Loucy (cell line): ENCODE measurements at regions not wholly inside any gene's neighbourhood (a gene's known extent, or its start where the extent isn't known, plus 50 kb on each side); places are given as distances from the start of the nearest gene placed in this dataset.

Source experiments
- H2AFZ ChIP-seq: fragments of 200-600 bp; sonication (generic); 2 replicates; pipeline ENCODE4 v1.6.0; 2016; ENCODE audit warnings: antibody characterized with exemption, mild to moderate bottlenecking, low read length, moderate library complexity
- H3F3A ChIP-seq: fragments of 200-600 bp; 2 replicates; pipeline ENCODE4 v1.6.0; 2016; ENCODE audit warnings: antibody characterized with exemption, low read depth, mild to moderate bottlenecking
- H3K27me3 ChIP-seq: fragments of 200-600 bp; sonication (generic); 2 replicates; pipeline ENCODE4 v1.6.1; 2014; ENCODE audit warnings: low read length, mild to moderate bottlenecking; ENCODE audit not compliant: insufficient read depth, poor library complexity, severe bottlenecking
- H3K36me3 ChIP-seq: fragments of 200-600 bp; sonication (generic); 2 replicates; pipeline ENCODE4 v1.6.1; 2016; ENCODE audit warnings: low read length; ENCODE audit not compliant: insufficient read depth
- H3K4me1 ChIP-seq: fragments of 200-600 bp; sonication (generic); 2 replicates; pipeline ENCODE4 v1.5.1; 2014; ENCODE audit warnings: low read length, mild to moderate bottlenecking; ENCODE audit not compliant: insufficient read depth, poor library complexity, severe bottlenecking
- H3K4me2 ChIP-seq: fragments of 200-600 bp; sonication (generic); 2 replicates; pipeline ENCODE4 v1.6.0; 2014; ENCODE audit warnings: antibody characterized with exemption, low read length, low read depth, mild to moderate bottlenecking; ENCODE audit not compliant: poor library complexity, severe bottlenecking
- H3K4me3 ChIP-seq: fragments of 200-600 bp; sonication (generic); 2 replicates; pipeline ENCODE4 v1.5.1; 2014; ENCODE audit warnings: low read length, mild to moderate bottlenecking, mixed read lengths; ENCODE audit not compliant: poor library complexity, severe bottlenecking
- H3K79me2 ChIP-seq: fragments of 200-600 bp; sonication (generic); 2 replicates; pipeline ENCODE4 v1.6.1; 2014; ENCODE audit warnings: low read length; ENCODE audit not compliant: insufficient read depth
- H3K9ac ChIP-seq: fragments of 200-600 bp; sonication (generic); 2 replicates; pipeline ENCODE4 v1.6.0; 2014; ENCODE audit warnings: mild to moderate bottlenecking, low read depth, low read length, moderate library complexity; ENCODE audit not compliant: poor library complexity, severe bottlenecking
- H3K9me2 ChIP-seq: fragments of 200-600 bp; sonication (generic); replicated peaks from 2 replicates; pipeline ENCODE4 v1.6.1; 2016; ENCODE audit warnings: low read depth, low read length, mixed read lengths
- H3K9me3 ChIP-seq: fragments of 200-600 bp; sonication (generic); 2 replicates; pipeline ENCODE4 v1.6.1; 2014; ENCODE audit warnings: mild to moderate bottlenecking, antibody characterized with exemption, low read length, low read depth; ENCODE audit not compliant: insufficient read depth
- H4K20me1 ChIP-seq: fragments of 200-600 bp; sonication (generic); 2 replicates; pipeline ENCODE4 v1.6.0; 2014; ENCODE audit warnings: antibody characterized with exemption, low read length, mild to moderate bottlenecking; ENCODE audit not compliant: insufficient read depth, poor library complexity, severe bottlenecking
- CTCF ChIP-seq: fragments of 200-600 bp; sonication (generic); conservative IDR thresholded peaks from 2 replicates; pipeline ENCODE4 v1.5.1; 2014; ENCODE audit warnings: mild to moderate bottlenecking, antibody characterized with exemption, low read length
- EZH2phosphoT487 ChIP-seq: fragments of 200-600 bp; IDR thresholded peaks from 2 replicates; pipeline ENCODE4 v1.6.1; 2018; ENCODE audit warnings: antibody characterized with exemption, mild to moderate bottlenecking, moderate library complexity, borderline replicate concordance

- Histone ChIP-seq H4K20me1 (no peaks in the 10 kb centered on the region), H2AFZ (no peak overlapping the region), H3K36me3 (no peaks in the 10 kb centered on the region), H3F3A (no peaks in the 10 kb centered on the region), H3K9ac (no peak overlapping the region), H3K4me1 (no peaks in the 10 kb centered on the region), H3K79me2 (no peaks in the 10 kb centered on the region), H3K4me2 (no peak overlapping the region), H3K9me2 (no peaks in the 10 kb centered on the region), H3K4me3 (no peak overlapping the region), H3K27me3 (no peaks in the 10 kb centered on the region), H3K9me3 (no peaks in the 10 kb centered on the region)
- TF ChIP-seq EZH2phosphoT487 (no peak), CTCF (no peak)
Observed at GRCh38 chr6:114718186-114718585, 375.4 kb upstream of the HS3ST5 start.

- H3K27me3 ChIP-seq: no peaks in the 10 kb centered on the region
- H3K9me2 ChIP-seq: no peaks in the 10 kb centered on the region
- no peak for TF ChIP-seq CTCF
- TF ChIP-seq EZH2phosphoT487: no peak
- no peaks in the 10 kb centered on the region for H3K4me1 ChIP-seq
- H3K79me2 ChIP-seq: no peaks in the 10 kb centered on the region
- no peak overlapping the region for H3K9ac ChIP-seq
- no peaks in the 10 kb centered on the region for H3K9me3 ChIP-seq
- no peaks in the 10 kb centered on the region for H3K36me3 ChIP-seq
- H3F3A ChIP-seq: no peaks in the 10 kb centered on the region
- no peak overlapping the region for H3K4me2 ChIP-seq
- H4K20me1 ChIP-seq: no peaks in the 10 kb centered on the region
- H2AFZ ChIP-seq: no peak overlapping the region
- no peak overlapping the region for H3K4me3 ChIP-seq
Observed at GRCh38 chr6:114714836-114715507, 372.1 kb upstream of the HS3ST5 start.

- TF ChIP-seq CTCF: no peak
- TF ChIP-seq EZH2phosphoT487: no peak
- Histone ChIP-seq H3K36me3 (no peaks in the 10 kb centered on the region), H3K27me3 (no peaks in the 10 kb centered on the region), H3K79me2 (no peaks in the 10 kb centered on the region), H2AFZ (no peak overlapping the region), H3K9me2 (no peaks in the 10 kb centered on the region), H3K4me2 (no peak overlapping the region), H3K4me3 (no peak overlapping the region), H3K9me3 (no peaks in the 10 kb centered on the region), H3K4me1 (no peaks in the 10 kb centered on the region), H4K20me1 (no peaks in the 10 kb centered on the region), H3F3A (no peaks in the 10 kb centered on the region), H3K9ac (no peak overlapping the region)
Observed at GRCh38 chr6:114713690-114714089, 370.9 kb upstream of the HS3ST5 start.
